Fibroblast of lung (primary cell): ENCODE measurements at regions not wholly inside any gene's neighbourhood (a gene's known extent, or its start where the extent isn't known, plus 50 kb on each side); places are given as distances from the start of the nearest gene placed in this dataset.

Experiments used
- DNase-seq, 2 donors: peaks; one replicate each; pipeline versions ENCODE4 v3.0.0 to v3.0.0-alpha.2; 2010; ENCODE audit warnings: low read depth in 2 of 2
- H2AFZ ChIP-seq: 2 replicates; pipeline ENCODE4 v1.5.1; 2012; ENCODE audit warnings: low read length, control low read depth, inconsistent platforms
- H3K27ac ChIP-seq: 2 replicates; pipeline ENCODE4 v1.5.1; 2011; ENCODE audit warnings: low read length, control low read depth; ENCODE audit not compliant: insufficient read depth
- H3K27me3 ChIP-seq: 2 replicates; pipeline ENCODE4 v1.5.1; 2011; ENCODE audit warnings: mild to moderate bottlenecking, low read length; ENCODE audit not compliant: control insufficient read depth, insufficient read depth
- H3K36me3 ChIP-seq: 2 replicates; pipeline ENCODE4 v1.5.1; 2011; ENCODE audit warnings: low read length; ENCODE audit not compliant: control insufficient read depth, insufficient read depth
- H3K4me1 ChIP-seq: 2 replicates; pipeline ENCODE4 v1.5.1; 2011; ENCODE audit warnings: low read length; ENCODE audit not compliant: control insufficient read depth, insufficient read depth; ENCODE audit errors: extremely low read depth
- H3K4me2 ChIP-seq: 2 replicates; pipeline ENCODE4 v1.5.1; 2011; ENCODE audit warnings: low read length, control low read depth; ENCODE audit not compliant: insufficient read depth; ENCODE audit errors: extremely low read depth
- H3K4me3 ChIP-seq, 4 experiments: fragments of 200-600 bp in 1 of 4; sonication (generic) in 1 of 4; replicated peaks in 1 of 4; 2 replicates each; pipeline ENCODE4 v1.5.1; 2011 to 2016; ENCODE audit warnings: low read length in 4 of 4, low read depth in 3 of 4, mild to moderate bottlenecking in 3 of 4, control low read depth in 2 of 4, inconsistent platforms in 1 of 4, mixed read lengths in 1 of 4; ENCODE audit not compliant: insufficient read depth in 1 of 4; ENCODE audit errors: control extremely low read depth in 1 of 4
- H3K79me2 ChIP-seq: 2 replicates; pipeline ENCODE4 v1.5.1; 2012; ENCODE audit warnings: mild to moderate bottlenecking, low read length, inconsistent platforms; ENCODE audit not compliant: control insufficient read depth, insufficient read depth
- H3K9ac ChIP-seq: 2 replicates; pipeline ENCODE4 v1.5.1; 2011; ENCODE audit warnings: mild to moderate bottlenecking, low read length, control low read depth; ENCODE audit not compliant: insufficient read depth
- H3K9me3 ChIP-seq: 2 replicates; pipeline ENCODE4 v1.5.1; 2012; ENCODE audit warnings: low read depth, low read length; ENCODE audit not compliant: control insufficient read depth, insufficient read depth
- H4K20me1 ChIP-seq: 2 replicates; pipeline ENCODE4 v1.5.1; 2011; ENCODE audit warnings: low read length; ENCODE audit not compliant: control insufficient read depth, insufficient read depth; ENCODE audit errors: extremely low read depth
- CTCF ChIP-seq, 2 donors: IDR thresholded peaks in 1 of 2; conservative IDR thresholded peaks in 1 of 2; 1 replicate in 1 of 2; 2 replicates in 1 of 2; pipeline ENCODE4 v1.5.1; 2011 to 2012; ENCODE audit warnings: low read length in 2 of 2, control low read depth in 1 of 2, inconsistent platforms in 1 of 2, low read depth in 1 of 2, mild to moderate bottlenecking in 1 of 2
- EZH2 ChIP-seq: IDR thresholded peaks from 2 replicates; pipeline ENCODE4 v1.5.1; 2012; ENCODE audit warnings: low read length, control low read depth, mild to moderate bottlenecking; ENCODE audit errors: missing control alignments

- no peak for TF ChIP-seq CTCF (conservative IDR thresholded peaks at IDR 0.05 in 1 of 2, IDR thresholded peaks at IDR 0.05 in 1 of 2; ENCODE audit: low read depth in 1 of 2, low read length in 2 of 2)
Observed at GRCh38 chr6:41404182-41404845, 68.9 kb downstream of the NCR2 start.

GRCh38 chr6:41405941-41406727, 70.7 kb downstream of the NCR2 start:
- H3K4me1 ChIP-seq, result no peaks in the 10 kb centered on the region
- no peaks in the 10 kb centered on the region for H3K27me3 ChIP-seq

More at GRCh38 chr6:41404182-41404845, 68.9 kb downstream of the NCR2 start:
- H4K20me1 ChIP-seq, result no peaks in the 10 kb centered on the region
- no peak overlapping the region for H3K4me3 ChIP-seq
- no peaks in the 10 kb centered on the region for H3K36me3 ChIP-seq
- no peaks in the 10 kb centered on the region for H3K4me1 ChIP-seq
- no peaks in the 10 kb centered on the region for H3K27me3 ChIP-seq
- H3K4me2 ChIP-seq, result no peak overlapping the region
- DNase-seq, result no peak
- H2AFZ ChIP-seq, result no peak overlapping the region
- H3K79me2 ChIP-seq, result no peaks in the 10 kb centered on the region
- no peak overlapping the region for H3K27ac ChIP-seq
- no peak overlapping the region for H3K9ac ChIP-seq
- H3K9me3 ChIP-seq, result no peaks in the 10 kb centered on the region

More at GRCh38 chr6:41405941-41406727, 70.7 kb downstream of the NCR2 start:
- no peaks in the 10 kb centered on the region for H4K20me1 ChIP-seq
- DNase-seq, result no peak
- H3K4me2 ChIP-seq, result no peak overlapping the region
- no peaks in the 10 kb centered on the region for H3K9me3 ChIP-seq
- no peak overlapping the region for H3K27ac ChIP-seq
- TF ChIP-seq EZH2 (no peak), CTCF (conservative IDR thresholded peaks at IDR 0.05 in 1 of 2, IDR thresholded peaks at IDR 0.05 in 1 of 2; ENCODE audit: low read depth in 1 of 2, low read length in 2 of 2) (no peak)
- H3K4me3 ChIP-seq, result no peak overlapping the region
- no peak overlapping the region for H3K9ac ChIP-seq
- H3K79me2 ChIP-seq, result no peaks in the 10 kb centered on the region
- H2AFZ ChIP-seq, result no peak overlapping the region
- no peaks in the 10 kb centered on the region for H3K36me3 ChIP-seq
